ENCODE measurements at regions not wholly inside any gene's neighbourhood (a gene's known extent, or its start where the extent isn't known, plus 50 kb on each side); places are given as distances from the start of the nearest gene placed in this dataset.
"Not testable (repeated sequence)": the region's sequence is repeated elsewhere in the genome, so short reads cannot be mapped to it uniquely, and the experiment has no call there.

DNA sequence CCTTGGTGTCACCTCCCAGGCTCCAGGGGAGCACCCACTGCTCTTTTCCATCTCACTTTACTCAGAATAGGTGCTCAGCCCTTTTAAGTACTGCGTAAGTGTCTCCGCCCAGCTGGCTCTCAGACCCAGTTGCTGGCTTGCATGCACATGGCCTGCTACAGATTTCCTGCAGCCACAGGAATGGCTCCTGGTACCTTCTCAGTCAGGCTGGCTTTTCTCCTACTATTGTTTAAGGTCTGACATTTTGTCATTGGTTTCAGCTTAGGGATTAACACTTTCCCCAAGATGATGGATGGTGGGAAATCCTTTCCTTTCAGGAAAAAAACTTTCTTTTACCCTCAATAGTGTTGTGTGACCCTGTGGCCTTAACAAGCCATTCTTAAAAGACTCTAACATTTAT, 1652.3 kb upstream of the WWC1 start:
- no peak for DNase-seq (ENCODE audit: low spot score)

DNA sequence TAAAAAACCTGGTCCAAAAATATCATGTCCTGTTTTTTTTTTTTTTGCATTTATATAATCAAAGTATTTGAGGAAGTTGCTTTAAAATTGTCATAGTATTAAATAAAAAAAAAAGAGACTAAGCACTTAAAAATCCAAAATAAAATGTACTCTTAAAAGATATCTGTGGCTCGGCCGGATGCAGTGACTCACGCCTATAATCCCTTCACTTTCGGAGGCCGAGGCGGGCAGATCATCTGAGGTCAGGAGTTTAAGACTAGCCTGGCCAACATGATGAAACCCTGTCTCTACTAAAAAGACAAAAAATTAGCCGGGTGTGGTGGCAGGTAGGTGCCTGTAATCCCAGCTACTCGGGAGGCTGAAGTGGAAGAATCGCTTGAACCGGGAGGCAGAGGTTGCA, 1651.3 kb upstream of the WWC1 start:
- DNase-seq (ENCODE audit: low spot score) = not testable (repeated sequence)

DNA sequence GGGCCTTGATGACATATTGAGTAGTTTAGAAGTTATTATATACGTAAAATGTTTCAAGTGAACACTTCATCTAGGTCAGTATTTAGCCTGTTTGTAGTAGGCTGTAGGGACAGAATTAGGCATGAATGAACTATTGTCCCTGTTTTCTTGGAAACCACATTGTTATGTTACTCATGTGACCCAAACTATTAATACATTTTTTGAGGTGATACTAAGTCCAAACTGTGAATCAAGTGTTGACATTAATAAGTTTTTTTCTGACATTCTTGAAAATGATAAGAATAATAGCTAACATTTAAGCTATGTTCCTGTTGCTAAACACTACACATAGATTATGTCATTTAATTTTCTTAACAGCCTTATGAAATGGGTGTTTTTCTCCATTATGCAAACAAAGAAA, 1642.7 kb upstream of the WWC1 start:
- no peak for DNase-seq (ENCODE audit: low spot score)

DNA sequence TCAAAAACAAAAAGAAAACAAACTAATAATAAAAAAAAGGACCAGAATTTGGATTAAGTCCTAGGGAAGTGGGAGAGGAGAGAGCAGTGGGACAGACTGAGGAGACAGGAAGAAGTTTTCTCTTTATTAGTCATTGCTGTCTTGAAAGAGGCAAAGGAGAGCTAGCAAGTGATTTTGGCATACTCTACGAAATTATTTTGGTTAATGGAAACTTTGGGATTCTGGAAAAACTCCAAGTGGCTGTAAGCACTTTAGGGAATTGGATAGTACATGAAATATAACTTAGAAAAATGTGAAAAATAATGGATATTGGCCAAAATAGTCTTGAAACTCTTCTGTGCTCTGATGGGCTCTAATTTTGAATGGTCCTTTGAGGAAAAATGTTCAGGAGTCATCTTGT, 1641.8 kb upstream of the WWC1 start:
- DNase-seq (ENCODE audit: low spot score) = no peak

DNA sequence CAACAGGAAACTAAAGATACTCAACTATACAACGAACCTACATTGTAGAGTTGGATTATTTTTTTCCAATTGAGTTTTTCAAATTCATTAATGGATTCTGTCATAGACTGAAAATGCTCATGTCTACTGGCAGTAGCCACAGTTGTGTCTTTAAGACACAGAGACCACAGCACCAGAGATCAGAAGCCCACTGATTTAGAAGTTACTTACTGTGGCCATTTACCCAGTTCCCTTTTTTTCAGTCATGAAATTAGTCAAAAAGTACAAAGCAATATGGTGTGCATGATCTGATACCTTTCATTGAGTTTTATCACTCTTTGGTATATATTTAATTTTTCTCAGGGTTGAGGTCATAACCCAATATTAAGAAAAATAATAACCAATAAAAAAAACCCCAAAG, 1640.2 kb upstream of the WWC1 start:
- no peak for DNase-seq (ENCODE audit: low spot score)

DNA sequence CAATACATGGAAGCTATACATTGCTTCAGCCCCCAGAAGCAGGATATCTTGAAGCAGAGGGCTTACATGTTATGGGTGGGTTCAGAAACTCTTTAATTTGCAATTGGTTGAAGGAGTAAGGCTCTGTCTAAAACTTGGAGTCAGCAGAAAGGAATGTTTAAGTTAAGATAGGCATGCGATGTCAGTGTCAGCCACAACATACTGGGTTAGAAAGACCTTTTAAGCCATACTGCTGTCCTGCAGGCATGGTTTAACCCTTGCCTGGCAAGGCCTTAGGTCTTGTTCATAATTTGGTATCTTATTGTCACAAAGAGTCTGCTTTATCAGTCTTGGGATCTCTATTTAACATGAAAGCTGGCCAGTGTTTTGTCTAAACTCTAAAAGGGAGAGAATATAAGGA, 1619.6 kb upstream of the WWC1 start:
- no peak for DNase-seq (ENCODE audit: low spot score)

DNA sequence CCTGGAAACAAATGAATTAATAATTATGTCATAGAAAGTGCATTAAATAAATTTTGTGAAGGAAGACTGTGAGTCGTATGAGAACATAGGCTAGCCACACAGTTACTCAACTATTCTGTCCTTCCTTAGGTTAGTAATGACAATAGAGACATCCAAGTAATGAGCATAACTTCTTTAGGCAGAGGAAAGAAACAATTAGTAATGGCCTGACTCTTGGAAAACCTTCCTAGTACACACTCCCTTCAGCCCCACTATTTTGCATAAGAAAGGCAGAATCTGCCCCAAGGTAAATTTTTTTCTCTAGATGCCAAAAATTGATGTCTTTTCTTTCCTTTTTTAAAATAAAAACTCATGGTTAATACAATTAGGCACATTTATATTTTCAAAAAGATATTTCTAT, 1619.0 kb upstream of the WWC1 start:
- no peak for DNase-seq (ENCODE audit: low spot score)

DNA sequence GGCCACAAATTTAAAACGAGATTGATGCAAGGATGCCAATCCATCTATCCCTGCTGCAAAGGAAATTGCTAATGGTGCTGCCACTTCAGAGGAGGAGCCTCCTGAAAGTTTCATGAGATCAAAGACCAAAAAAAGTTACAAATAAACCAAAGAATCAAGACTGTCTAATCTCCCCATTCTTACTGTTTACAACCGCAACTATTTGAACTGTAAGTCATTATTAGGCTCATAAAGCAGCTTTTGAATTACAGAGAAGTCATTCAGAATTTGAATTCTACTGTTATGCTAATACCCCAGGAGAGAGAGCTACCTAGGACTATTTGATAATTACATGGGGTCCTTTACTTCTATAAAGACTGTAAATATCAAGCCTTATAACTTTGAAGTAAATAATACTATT, 1613.6 kb upstream of the WWC1 start:
- DNase-seq (ENCODE audit: low spot score) = no peak

DNA sequence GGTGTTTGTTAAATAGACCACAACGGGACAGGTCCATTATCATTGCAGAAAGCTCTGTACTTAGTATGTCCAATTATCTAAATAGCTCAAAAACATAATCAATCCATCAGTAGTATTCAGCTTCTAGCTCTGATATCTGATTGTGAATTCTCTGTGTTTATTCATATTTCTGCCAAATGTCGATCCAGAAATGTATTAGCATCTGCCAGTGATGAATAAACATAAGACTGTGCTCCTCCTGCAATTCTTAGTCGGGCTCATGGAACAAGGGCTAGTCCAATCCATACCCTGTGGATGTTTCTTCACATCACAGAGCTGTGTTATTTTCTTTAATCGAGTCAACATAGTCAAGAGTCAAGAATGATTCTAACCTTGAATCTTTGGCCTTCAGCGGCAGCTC, 1612.1 kb upstream of the WWC1 start:
- no peak for DNase-seq (ENCODE audit: low spot score)

DNA sequence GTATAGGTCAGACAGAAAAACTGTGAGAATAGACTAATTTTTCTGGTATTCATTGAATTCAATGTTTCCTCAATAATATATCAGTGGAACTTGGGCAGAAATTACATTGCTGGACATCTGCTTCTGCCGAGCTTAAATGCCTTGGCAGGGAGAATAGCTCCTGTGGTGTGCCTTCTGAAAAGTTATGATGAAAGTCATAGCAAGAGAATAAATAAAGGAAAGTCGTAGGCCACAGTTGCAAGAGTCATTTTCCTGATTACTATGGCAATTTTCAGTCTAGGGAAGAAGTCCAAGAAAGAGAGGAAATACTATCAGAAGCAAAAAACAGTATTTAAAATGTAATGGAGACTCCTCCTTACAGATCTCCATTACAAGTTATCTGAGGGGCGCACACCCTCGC, 1596.1 kb upstream of the WWC1 start:
- no peak for DNase-seq (ENCODE audit: low spot score)

DNA sequence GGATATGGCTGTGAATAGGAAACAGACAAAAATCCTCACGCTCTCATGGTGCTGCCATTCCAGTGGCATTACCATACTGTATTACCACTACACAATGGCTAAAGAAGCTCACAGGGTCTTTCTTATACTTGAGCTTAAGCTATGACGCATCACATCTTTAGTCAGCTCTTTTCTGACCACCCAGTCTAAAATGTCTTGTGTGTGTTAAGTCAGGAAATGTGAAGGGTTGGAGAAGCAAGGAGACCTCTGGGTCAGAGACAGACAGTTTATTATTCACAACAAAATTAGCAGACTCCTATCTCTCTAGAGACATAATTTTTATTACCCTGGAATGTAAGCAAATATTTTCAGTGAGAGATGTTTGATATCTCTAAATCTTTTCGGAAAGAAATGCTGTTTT, 1583.2 kb upstream of the WWC1 start:
- DNase-seq (ENCODE audit: low spot score) = peak; percentile 2

DNA sequence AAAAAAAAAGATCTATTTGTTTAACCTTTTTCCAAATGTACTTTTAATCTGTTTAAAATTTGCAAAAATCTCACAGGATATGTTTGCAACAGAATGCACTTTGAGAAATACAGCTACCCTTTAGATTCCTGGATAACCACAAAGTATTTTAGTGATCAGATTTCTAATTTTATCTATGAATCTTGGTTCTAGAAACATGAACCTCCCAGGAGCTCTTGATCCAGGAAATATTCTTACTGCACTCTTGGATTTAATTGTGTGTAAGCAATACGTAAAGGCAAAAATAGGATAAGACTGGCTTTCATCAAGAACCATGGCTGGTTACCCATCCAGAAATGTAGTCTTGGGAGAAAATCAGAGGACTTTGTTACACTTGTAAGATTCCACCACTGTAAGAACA, 1581.8 kb upstream of the WWC1 start:
- no peak for DNase-seq (ENCODE audit: low spot score)

DNA sequence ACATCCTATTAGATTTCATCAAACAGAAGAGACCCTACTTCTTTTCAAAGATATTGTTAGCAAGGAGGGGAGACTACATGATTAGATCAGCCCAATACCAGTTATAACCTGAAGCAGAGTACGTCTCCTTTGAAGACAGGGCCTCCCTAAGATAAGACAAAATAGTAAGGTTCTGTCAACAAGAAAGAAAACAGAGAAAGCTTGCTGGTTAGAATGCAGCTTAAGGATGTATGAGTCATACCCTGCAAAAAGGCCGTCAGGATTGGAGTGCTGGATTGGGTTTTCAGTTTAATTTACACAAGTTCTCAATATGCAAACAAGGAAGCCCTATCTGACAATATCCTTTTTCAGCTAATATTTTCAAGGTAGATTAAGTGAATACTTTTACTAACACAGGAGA, 1581.2 kb upstream of the WWC1 start:
- peak; percentile 1 for DNase-seq (ENCODE audit: low spot score)

DNA sequence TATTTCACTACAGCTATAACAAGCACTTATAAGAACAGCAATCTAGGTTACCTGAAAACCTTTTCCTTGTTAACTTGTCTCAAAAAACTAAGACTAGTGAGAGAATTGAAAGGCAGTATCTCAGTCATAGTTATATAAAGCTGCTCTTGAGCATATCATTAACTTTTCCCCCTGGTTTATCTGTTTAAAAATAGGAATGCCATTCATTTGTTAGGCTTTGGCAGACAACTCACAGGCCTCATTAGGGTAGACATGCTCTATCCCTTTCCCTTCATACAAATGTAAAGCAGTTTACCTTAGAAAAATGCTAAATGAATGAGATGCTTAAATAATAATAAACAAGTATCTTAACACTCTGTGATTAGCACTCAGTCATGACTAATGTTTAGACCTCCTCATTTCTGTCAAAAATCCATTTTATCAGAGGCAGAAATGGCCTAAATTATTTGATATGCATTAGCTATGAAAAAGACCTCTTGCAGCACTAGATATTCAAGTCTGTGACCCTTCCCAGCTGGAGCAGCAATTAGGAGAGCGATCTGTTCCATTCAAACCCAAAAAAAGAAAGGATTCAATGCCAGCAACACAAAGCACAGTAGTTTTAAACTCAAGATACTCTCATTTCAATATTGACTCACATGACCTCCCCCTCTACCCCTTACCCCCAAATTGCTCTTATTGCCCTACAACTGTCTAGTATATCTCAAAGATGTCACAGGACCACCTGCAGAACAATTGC, 1578.8 kb upstream of the WWC1 start:
- DNase-seq (ENCODE audit: low spot score) = no peak

DNA sequence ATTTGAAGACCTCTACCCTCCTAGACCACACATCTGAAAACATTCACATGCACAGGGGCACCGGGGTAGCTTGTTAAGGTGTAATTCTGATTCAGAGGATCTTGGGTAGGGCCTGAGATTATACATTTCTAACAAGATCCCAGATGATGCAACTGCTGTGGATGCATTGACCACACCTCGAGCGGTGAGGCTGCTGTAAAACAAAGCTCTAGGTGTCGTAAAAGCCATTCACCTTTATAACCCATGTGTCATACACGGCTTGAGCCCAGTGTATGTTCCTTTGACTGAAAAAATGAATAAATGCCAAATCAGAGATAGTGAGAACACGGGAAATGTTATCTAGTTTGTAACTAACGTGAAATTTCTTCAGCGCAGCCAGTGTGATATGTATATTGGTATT, 1578.2 kb upstream of the WWC1 start:
- no peak for DNase-seq (ENCODE audit: low spot score)

DNA sequence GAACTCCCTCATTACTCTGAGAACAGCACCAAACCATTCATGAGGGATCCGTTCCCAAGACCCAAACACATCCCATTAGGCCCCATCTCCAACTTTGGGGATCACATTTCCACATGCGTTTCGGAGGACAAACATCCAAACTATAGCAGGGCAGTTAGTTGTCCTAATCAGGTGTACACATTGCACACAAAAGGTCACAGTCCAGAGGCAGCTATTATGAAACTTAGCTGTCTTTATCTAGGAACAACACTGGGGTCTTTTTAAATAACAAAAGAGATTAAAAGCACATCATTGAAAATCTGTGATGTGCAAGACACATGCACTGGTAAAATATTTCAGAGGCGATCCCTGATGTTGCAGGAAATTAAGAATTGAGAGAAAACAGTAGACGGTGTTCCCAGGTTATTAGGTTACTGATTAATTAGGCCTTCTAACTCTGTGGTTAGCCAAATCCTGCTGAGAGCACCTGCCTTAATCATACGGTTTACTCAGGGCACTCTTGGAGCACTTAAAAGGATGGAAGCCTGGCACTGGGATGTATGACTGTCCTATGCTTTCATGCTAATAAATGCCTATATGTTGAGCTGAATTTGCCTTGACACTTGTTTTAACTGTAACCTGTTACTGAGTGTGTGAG, 1574.5 kb upstream of the WWC1 start:
- DNase-seq (ENCODE audit: low spot score) = no peak

DNA sequence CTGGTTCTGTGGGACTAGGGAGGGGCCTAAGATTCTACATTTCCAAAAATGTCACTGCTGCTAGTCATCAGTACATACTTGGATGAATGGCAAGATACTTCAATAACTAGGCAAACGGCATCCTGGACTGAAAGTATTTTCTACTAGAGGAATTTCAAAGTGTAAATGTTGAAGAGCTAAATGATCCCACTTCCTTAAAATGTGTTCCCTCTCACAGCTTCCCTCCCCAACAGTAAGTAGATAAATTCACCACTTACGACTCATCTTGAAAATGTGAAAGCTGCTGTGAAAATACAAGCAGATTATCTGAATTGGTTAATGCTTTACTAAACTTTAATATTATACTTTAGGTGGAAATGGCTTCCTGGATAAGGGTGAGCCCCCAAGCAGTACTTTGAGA, 1571.5 kb upstream of the WWC1 start:
- DNase-seq (ENCODE audit: low spot score) = no peak

DNA sequence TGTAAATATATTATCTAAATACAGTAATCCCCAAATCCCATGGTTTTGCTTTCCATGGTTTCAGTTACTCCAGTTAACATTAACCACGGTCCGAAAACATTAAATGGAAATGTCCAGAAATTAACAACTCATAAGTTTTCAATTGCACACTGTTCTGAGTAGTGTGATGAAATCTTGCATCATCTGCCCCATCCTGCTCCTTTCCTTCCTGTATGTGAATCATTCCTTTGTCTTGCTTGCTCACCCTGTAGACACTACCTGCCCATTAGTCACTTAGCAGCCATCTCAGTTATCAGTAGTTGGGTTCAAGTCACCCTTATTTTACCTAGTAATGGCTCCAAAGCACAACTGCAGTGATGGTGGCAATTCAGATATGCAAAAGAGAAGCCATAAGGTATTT, 1568.5 kb upstream of the WWC1 start:
- DNase-seq (ENCODE audit: low spot score) = peak; percentile 20

DNA sequence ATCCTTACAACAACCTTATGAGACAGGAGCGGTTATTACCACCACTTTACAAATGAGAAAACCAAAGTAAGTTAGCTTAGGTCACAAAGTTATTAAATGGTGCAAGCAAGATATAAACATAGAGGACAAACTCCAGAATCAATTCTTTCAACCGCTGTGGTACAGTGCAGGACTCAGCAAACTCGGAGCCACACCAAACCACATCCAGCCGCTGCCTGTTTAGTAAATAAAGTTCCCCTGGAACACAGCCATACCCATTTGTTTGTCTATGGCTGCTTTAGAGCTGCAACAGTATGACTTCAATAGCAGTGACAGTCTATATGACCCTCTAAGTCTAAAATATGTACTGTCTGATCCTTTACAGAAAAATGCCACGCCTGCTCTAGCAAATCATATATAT, 1567.2 kb upstream of the WWC1 start:
- no peak for DNase-seq (ENCODE audit: low spot score)

DNA sequence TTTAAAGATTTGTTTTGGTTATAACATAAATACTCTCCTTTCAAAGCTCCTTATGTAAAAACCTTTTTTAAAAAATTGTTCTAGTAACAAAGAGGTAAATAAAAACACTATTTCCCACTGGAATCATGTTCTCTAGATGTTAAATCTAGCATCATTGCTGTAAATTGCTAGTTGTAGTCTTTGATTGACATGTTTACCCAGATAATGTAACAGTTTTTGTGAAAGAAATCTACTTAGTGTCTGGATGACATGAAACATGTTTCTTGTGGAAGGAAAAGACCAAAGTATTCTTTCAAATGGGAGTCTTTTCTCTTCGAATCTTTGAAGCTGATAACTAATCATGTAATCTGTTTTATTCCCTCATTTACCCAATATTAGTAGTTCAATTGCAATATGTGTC, 1565.9 kb upstream of the WWC1 start:
- no peak for DNase-seq (ENCODE audit: low spot score)

DNA sequence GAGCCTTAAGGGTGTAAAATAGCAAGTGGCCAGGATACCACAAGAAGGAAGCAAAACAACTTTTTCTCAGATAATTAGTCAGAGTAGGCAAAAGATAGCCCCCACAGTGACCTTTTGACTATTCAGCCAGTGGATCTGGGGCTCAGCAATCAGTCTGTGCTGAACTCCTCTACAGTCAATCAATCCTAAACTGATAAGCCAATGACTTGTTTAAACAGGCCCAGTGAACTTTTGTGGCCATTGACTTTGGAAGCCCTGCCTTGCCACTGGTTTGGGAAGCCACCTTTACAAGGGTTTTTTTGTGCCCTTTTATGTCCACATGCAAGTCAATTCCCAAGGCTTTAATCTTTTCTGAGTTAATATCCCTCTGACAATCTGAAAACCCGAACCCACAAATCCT, 1565.0 kb upstream of the WWC1 start:
- no peak for DNase-seq (ENCODE audit: low spot score)

DNA sequence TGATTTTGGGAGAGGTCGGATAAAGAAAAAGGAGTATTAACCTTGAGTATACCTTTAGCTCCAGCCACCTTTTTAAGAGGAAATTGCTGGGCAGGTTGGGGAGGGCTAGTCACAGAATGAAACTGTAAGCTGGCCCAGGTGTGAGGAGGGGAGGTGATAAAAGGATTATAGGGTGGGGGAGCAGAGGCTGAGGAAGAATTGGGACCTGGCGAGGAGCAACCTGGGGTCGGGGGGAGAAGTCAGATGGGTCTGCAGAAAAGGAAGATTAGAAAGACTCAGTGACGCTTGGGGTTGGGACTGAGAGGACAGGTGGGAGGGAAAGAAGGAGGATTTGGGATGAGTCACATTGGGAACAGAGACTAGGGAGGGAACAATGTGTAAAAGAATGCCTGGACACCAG, 1548.5 kb upstream of the WWC1 start:
- not testable (repeated sequence) for DNase-seq (ENCODE audit: low spot score)

DNA sequence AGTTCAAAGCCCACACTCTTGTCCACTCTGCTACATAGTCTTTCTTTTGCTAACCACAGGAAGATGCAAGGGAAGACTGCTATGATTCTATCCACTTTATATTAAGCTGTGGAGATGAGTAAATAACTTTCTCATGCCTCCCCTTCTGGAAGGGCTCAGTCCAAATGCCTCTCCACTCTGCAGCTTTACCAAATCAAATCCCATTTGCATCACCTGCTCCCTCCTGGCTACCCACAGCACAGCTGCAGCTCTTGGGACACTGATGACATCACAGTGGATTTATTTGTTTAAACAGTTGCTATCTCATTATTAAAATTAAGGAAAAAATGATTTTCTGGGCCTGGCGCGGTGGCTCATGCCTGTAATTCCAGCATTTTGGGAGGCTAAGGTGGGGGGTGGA, 1544.9 kb upstream of the WWC1 start:
- no peak for DNase-seq (ENCODE audit: low spot score)

DNA sequence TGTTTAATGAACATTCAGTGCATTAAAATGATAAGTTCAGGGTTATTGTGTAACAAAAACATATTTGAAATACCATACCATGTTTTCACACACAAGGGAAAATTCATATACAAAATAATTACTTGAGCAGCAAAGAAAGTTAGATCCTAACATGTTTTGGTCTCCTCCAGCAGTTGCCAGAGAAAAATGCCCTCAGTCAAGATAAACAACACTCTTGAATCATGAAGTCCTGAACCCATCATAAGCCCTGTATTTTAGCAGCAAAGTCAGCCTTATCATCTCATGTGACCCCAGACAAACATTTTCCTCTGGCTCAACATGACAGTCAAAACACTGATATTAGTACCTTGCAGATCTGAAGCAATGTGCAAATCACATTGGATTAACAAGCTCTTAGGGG, 1541.1 kb upstream of the WWC1 start:
- no peak for DNase-seq (ENCODE audit: low spot score)

Measured in COLO829 (cell line).